ENCODE measurements at regions not wholly inside any gene's neighbourhood (a gene's known extent, or its start where the extent isn't known, plus 50 kb on each side); places are given as distances from the start of the nearest gene placed in this dataset.
A peak's percentile ranks its signal among the peaks of the same experiment; 100 is the strongest.

GRCh38 chr1:79657951-79658658, 651.6 kb upstream of the ADGRL4 start:
- H3K4me3 ChIP-seq (ENCODE audit: low read depth, low read length): no peak overlapping the region
- DNase-seq (ENCODE audit: low read depth): no peak
- TF ChIP-seq CTCF (conservative IDR thresholded peaks at IDR 0.05; ENCODE audit: low read depth, low read length): no peak

- no peak for DNase-seq (ENCODE audit: low read depth)
- no peak overlapping the region for H3K4me3 ChIP-seq (ENCODE audit: low read depth, low read length)
- no peak for TF ChIP-seq CTCF (conservative IDR thresholded peaks at IDR 0.05; ENCODE audit: low read depth, low read length)
These were observed 649.3 kb upstream of the ADGRL4 start for GRCh38 chr1:79655876-79656275.

DNA sequence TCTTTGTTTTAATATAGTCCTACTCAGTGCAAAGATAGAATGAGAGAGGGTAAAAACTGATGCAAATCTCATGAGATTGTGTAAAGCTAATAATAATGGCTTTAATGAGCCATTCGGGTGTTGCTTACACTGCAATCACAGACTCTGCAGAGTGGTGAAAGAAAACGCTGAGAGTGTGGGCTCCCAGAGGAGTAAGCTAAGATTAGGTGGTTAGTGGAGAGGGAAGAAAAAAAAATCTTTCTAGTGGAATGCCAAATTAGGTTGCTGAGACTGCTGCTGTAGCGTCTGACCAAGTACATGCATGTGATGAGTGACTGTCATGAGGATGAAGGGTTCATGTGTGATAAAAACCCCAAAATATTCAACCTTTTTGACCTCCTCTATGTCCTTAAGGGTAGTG, 645.9 kb upstream of the ADGRL4 start:
- TF ChIP-seq CTCF (conservative IDR thresholded peaks at IDR 0.05; ENCODE audit: low read depth, low read length): no peak
- no peak for DNase-seq (ENCODE audit: low read depth)
- no peak overlapping the region for H3K4me3 ChIP-seq (ENCODE audit: low read depth, low read length)

DNA sequence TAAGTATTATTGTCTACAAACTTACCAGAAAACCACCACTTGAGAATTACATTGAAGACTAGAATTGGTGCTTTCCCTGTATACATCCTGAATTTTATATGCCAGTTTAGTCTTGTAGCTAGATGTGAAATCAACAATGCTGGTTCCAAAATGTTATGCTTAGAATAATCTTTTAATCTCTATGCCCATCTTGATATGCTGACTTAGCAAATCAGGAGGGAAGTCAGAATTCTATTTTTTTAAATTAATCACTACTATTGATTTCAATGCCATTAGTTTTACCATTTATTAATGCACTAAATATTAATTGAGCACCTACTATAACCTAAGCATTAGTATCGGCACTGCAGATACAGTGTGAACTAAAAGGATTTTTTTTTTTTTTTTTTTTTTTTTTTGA, 641.6 kb upstream of the ADGRL4 start:
- TF ChIP-seq CTCF (conservative IDR thresholded peaks at IDR 0.05; ENCODE audit: low read depth, low read length): no peak
- DNase-seq (ENCODE audit: low read depth): no peak
- no peak overlapping the region for H3K4me3 ChIP-seq (ENCODE audit: low read depth, low read length)

DNA sequence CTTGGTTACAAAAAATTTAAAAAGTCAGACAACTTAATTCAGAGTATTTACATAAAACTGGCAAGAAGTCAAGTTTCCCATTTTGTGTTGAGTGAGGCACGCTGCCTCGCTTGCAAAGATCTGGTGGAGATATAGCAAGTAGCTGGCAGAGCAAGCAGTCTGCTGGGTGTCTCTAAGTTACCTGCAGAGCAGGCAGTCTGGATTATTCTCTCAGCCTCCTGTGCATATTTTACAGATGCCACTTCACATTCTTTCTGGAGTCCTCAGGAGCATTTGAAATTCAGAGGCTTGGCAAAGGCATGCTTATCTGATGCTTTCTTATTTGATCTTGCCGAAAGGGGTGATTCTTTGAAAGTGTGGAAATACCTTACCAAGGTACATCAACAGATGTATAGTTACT, 640.4 kb upstream of the ADGRL4 start:
- H3K4me3 ChIP-seq (ENCODE audit: low read depth, low read length): no peak overlapping the region
- TF ChIP-seq CTCF (conservative IDR thresholded peaks at IDR 0.05; ENCODE audit: low read depth, low read length): no peak
- no peak for DNase-seq (ENCODE audit: low read depth)

- no peak overlapping the region for H3K4me3 ChIP-seq (ENCODE audit: low read depth, low read length)
- DNase-seq (ENCODE audit: low read depth): no peak
- no peak for TF ChIP-seq CTCF (conservative IDR thresholded peaks at IDR 0.05; ENCODE audit: low read depth, low read length)
These were observed 631.9 kb upstream of the ADGRL4 start for GRCh38 chr1:79638382-79638781.

DNA sequence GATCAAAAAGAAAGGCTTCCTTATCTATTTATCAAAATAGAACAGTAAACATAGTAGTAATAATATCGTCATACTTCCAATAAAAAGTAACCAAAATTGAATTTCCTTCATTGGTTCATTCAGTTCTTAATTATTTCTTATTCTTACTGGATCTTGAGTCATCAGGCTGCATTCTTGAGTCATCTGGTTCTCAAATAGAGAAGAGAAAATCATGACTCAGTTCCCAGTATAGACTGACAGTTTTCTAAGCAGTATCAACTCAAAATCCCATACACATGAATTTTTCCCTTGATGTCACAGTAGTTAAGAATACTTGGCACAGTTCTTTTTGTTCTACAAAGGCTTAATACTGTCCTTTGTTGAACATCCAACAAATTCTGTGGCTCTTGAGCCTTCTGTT, 626.9 kb upstream of the ADGRL4 start:
- peak; percentile 23 for DNase-seq (ENCODE audit: low read depth)
- TF ChIP-seq CTCF (conservative IDR thresholded peaks at IDR 0.05; ENCODE audit: low read depth, low read length): no peak

More for the DNA sequence above, 626.9 kb upstream of the ADGRL4 start:
- no peak overlapping the region for H3K4me3 ChIP-seq (ENCODE audit: low read depth, low read length)

Measured in epithelial cell of proximal tubule (primary cell).